Upper lobe of right lung (tissue), 1 donor: ENCODE measurements at regions not wholly inside any gene's neighbourhood (a gene's known extent, or its start where the extent isn't known, plus 50 kb on each side); places are given as distances from the start of the nearest gene placed in this dataset.

ENCODE experiments used
- ATAC-seq: fragments of 200-7000 bp; cut with Tn5 transposase; one replicate; pipeline ENCODE4 v1.9.1; 2020; ENCODE audit warnings: mild to moderate bottlenecking, moderate library complexity
- DNase-seq: peaks from one replicate; pipeline ENCODE4 v3.0.0-alpha.2; 2020
- H3K27ac ChIP-seq: fragments of 200-600 bp; one replicate; pipeline ENCODE4 v1.8.0; 2022
- H3K27me3 ChIP-seq: fragments of 200-600 bp; one replicate; pipeline ENCODE4 v1.8.0; 2022; ENCODE audit warnings: mild to moderate bottlenecking
- H3K36me3 ChIP-seq: fragments of 200-600 bp; one replicate; pipeline ENCODE4 v1.8.0; 2022
- H3K4me1 ChIP-seq: fragments of 200-600 bp; one replicate; pipeline ENCODE4 v1.8.0; 2022
- H3K4me3 ChIP-seq: fragments of 200-600 bp; one replicate; pipeline ENCODE4 v1.8.0; 2022; ENCODE audit warnings: mild to moderate bottlenecking
- H3K9me3 ChIP-seq: fragments of 200-600 bp; one replicate; pipeline ENCODE4 v1.8.0; 2022
- intact Hi-C: fragments of 100-400 bp; cut with DNase I; formaldehyde crosslinking; loops from one replicate; pipeline ENCODE4 v1.11.0; 2022
- TF ChIP-seq, protein P1 (sequence below): fragments of 200-600 bp; IDR thresholded peaks from one replicate; pipeline ENCODE4 v1.8.0; 2022; ENCODE audit warnings: antibody characterized with exemption
- donor health status: DM: no; HTN: yes; CAD: no; lungs with severe emphysema.

- Histone ChIP-seq H3K4me1 (no peaks in the 10 kb centered on the region), H3K9me3 (no peaks in the 10 kb centered on the region), H3K27ac (no peak overlapping the region), H3K27me3 (no peaks in the 10 kb centered on the region), H3K4me3 (no peak overlapping the region), H3K36me3 (no peaks in the 10 kb centered on the region)
- intact Hi-C loops = no loop called here
- no peak for DNase-seq
- ATAC-seq = no peak
- TF ChIP-seq, protein P1, sequence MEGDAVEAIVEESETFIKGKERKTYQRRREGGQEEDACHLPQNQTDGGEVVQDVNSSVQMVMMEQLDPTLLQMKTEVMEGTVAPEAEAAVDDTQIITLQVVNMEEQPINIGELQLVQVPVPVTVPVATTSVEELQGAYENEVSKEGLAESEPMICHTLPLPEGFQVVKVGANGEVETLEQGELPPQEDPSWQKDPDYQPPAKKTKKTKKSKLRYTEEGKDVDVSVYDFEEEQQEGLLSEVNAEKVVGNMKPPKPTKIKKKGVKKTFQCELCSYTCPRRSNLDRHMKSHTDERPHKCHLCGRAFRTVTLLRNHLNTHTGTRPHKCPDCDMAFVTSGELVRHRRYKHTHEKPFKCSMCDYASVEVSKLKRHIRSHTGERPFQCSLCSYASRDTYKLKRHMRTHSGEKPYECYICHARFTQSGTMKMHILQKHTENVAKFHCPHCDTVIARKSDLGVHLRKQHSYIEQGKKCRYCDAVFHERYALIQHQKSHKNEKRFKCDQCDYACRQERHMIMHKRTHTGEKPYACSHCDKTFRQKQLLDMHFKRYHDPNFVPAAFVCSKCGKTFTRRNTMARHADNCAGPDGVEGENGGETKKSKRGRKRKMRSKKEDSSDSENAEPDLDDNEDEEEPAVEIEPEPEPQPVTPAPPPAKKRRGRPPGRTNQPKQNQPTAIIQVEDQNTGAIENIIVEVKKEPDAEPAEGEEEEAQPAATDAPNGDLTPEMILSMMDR = no peak
Measured at GRCh38 chr10:113431398-113432160, 121.3 kb upstream of the HABP2 start.

DNA sequence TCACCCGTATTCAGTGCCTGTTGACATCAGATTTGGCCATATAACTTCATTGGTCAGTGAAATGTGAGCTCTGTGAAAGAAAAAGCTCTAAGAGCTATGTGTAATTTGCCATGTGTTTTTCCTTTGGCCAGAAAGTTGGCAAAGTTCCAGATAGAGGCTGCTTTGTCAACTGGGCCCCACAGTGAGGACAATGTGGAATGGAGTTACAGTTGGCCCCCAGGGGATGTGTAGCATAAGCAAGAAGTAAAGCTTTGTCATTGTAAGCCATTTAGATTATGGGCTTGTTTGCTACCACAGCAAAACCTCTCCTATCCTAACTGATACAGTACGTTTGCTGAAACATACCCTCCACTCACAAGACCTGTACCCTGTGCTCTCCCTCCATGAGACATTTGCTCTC lies 119.1 kb upstream of the HABP2 start:
- Histone ChIP-seq H3K9me3 (no peaks in the 10 kb centered on the region), H3K4me1 (no peaks in the 10 kb centered on the region), H3K4me3 (no peak overlapping the region), H3K36me3 (no peaks in the 10 kb centered on the region), H3K27ac (no peak overlapping the region), H3K27me3 (no peaks in the 10 kb centered on the region)
- DNase-seq (no peak), ATAC-seq (no peak)
- intact Hi-C loops = no loop called here
- TF ChIP-seq, protein P1 = no peak

DNA sequence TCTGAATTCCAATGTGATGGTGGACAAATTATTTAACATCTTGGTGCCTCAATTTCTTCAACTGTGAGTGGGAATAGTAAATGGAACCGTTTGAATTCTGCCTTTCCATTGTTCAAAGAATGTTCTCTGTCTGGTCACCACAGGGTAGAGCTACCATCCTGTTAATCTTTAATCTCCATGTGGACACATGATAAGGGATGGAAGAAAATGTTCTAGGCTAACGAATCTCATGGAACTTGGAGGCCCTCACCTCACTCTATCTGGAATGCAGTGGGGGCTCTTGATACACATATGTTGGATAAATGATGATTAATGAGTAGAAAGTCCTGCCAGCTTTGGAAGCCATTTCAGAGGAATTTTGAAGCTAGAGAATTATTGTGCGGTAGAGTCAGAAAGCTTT lies 118.5 kb upstream of the HABP2 start:
- H3K4me3 ChIP-seq = no peak overlapping the region
- intact Hi-C loops = no loop called here
- H3K27ac ChIP-seq = no peak overlapping the region
- H3K36me3 ChIP-seq = no peaks in the 10 kb centered on the region
- no peaks in the 10 kb centered on the region for H3K4me1 ChIP-seq
- no peaks in the 10 kb centered on the region for H3K9me3 ChIP-seq
- TF ChIP-seq, protein P1 = no peak
- no peak for DNase-seq
- H3K27me3 ChIP-seq = no peaks in the 10 kb centered on the region
- ATAC-seq = no peak

GRCh38 chr10:113434950-113435349 lies 117.9 kb upstream of the HABP2 start:
- TF ChIP-seq, protein P1 = no peak
- ATAC-seq (no peak), DNase-seq (no peak)
- no peaks in the 10 kb centered on the region for H3K9me3 ChIP-seq
- H3K27me3 ChIP-seq = no peaks in the 10 kb centered on the region
- H3K27ac ChIP-seq = no peak overlapping the region
- intact Hi-C loops = no loop called here
- H3K4me1 ChIP-seq = no peaks in the 10 kb centered on the region
- no peaks in the 10 kb centered on the region for H3K36me3 ChIP-seq
- no peak overlapping the region for H3K4me3 ChIP-seq

DNA sequence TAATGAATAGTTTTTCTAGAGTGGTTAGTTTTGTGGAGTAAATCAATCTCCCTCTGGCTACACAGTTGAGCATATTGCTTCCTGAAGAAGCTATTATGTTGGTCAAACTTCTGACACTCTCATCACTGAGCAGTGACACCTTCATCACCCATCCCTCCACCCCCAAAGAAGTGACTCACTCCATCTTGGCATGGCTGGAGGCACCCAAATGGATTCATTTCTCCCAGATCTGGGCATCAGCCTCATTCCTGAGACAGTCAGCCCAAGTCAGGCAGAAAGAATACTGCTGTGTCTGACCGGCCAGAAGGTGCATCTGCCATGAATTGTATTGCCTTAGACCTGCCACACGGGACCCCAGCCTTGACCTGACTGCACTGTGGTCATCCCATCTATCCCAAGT lies 117.0 kb upstream of the HABP2 start:
- intact Hi-C loops = no loop called here
- no peaks in the 10 kb centered on the region for H3K9me3 ChIP-seq
- DNase-seq (no peak), ATAC-seq (no peak)
- no peak overlapping the region for H3K27ac ChIP-seq
- no peaks in the 10 kb centered on the region for H3K27me3 ChIP-seq
- TF ChIP-seq, protein P1 = no peak
- no peaks in the 10 kb centered on the region for H3K4me1 ChIP-seq
- no peak overlapping the region for H3K4me3 ChIP-seq
- no peaks in the 10 kb centered on the region for H3K36me3 ChIP-seq

DNA sequence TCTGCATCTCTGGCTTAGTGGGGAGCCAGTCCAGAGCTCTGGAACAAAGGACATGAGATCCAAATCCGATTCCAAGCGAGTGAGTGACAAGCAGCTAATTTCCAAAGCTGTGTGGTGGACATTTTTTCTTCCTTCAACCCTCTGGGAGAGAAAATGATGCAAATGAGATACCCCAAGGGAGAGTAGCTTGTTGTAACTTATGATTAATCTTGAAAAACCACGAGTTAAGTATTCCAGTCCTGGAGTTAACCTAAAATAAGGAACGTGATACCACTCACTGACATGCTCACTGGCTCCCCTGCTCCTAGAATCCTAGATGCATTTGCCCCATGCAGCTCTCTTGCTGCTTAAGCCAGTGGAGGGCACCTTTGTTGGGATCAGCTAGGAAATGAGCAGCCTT lies 116.0 kb upstream of the HABP2 start:
- intact Hi-C loops = no loop called here
- no peaks in the 10 kb centered on the region for H3K9me3 ChIP-seq
- no peaks in the 10 kb centered on the region for H3K4me1 ChIP-seq
- no peak for DNase-seq
- ATAC-seq = no peak
- H3K27me3 ChIP-seq = no peaks in the 10 kb centered on the region
- no peak overlapping the region for H3K27ac ChIP-seq
- no peak overlapping the region for H3K4me3 ChIP-seq
- no peaks in the 10 kb centered on the region for H3K36me3 ChIP-seq
- TF ChIP-seq, protein P1 = no peak
